ENCODE measurements at regions not wholly inside any gene's neighbourhood (a gene's known extent, or its start where the extent isn't known, plus 50 kb on each side); places are given as distances from the start of the nearest gene placed in this dataset.

- H3K4me2 ChIP-seq (ENCODE audit: insufficient read depth in 1 of 2, low read depth in 2 of 2, low read length in 2 of 2), result no peak overlapping the region
- no peak for TF ChIP-seq TAF7 (optimal IDR thresholded peaks at IDR 0.05; ENCODE audit: borderline replicate concordance, low read depth, low read length)
- TF ChIP-seq, protein P1, sequence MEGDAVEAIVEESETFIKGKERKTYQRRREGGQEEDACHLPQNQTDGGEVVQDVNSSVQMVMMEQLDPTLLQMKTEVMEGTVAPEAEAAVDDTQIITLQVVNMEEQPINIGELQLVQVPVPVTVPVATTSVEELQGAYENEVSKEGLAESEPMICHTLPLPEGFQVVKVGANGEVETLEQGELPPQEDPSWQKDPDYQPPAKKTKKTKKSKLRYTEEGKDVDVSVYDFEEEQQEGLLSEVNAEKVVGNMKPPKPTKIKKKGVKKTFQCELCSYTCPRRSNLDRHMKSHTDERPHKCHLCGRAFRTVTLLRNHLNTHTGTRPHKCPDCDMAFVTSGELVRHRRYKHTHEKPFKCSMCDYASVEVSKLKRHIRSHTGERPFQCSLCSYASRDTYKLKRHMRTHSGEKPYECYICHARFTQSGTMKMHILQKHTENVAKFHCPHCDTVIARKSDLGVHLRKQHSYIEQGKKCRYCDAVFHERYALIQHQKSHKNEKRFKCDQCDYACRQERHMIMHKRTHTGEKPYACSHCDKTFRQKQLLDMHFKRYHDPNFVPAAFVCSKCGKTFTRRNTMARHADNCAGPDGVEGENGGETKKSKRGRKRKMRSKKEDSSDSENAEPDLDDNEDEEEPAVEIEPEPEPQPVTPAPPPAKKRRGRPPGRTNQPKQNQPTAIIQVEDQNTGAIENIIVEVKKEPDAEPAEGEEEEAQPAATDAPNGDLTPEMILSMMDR (IDR thresholded peaks at IDR 0.05; ENCODE audit: control extremely low read depth in 1 of 3, insufficient read depth in 1 of 3, low read depth in 1 of 3, low read length in 3 of 3), result peak in 2 of 3 experiments; percentile 10 to 50; a peak in 2 of 4 replicates
- no peak for TF ChIP-seq MAFK (IDR thresholded peaks at IDR 0.05; ENCODE audit: low read depth, low read length)
- peak; percentile 66 to 70 for TF ChIP-seq RAD21 (IDR thresholded peaks at IDR 0.05 in 1 of 2, conservative IDR thresholded peaks at IDR 0.05 in 1 of 2; ENCODE audit: low read depth in 2 of 2, low read length in 2 of 2)
- no peak for TF ChIP-seq HDAC6 (IDR thresholded peaks at IDR 0.05; ENCODE audit: low read depth, low read length)
- no peak for TF ChIP-seq TBP (IDR thresholded peaks at IDR 0.05; ENCODE audit: low read depth, low read length)
- no peak for TF ChIP-seq FOSL1 (IDR thresholded peaks at IDR 0.05; ENCODE audit: insufficient read depth, low read depth, low read length)
- TF ChIP-seq GABPA (IDR thresholded peaks at IDR 0.05; ENCODE audit: borderline replicate concordance, insufficient read depth, low read length), result no peak
- TF ChIP-seq EZH2 (IDR thresholded peaks at IDR 0.05; ENCODE audit: low read depth, low read length, severe bottlenecking), result no peak
- no peak for TF ChIP-seq TAF1 (IDR thresholded peaks at IDR 0.05; ENCODE audit: low read depth, low read length)
- no peak overlapping the region for H2BK12ac ChIP-seq (ENCODE audit: low read depth, low read length)
- ChIA-PET CTCF (ENCODE audit: partially characterized antibody) (interaction anchor here (0.7 to 1.2 kb wide), 12 partner anchors 12 to 1071 kb away, joined by 3 to 4 read pairs (median 3); no protein-coding TSS in a partner anchor), POLR2A (ENCODE audit: partially characterized antibody) (no interaction called here)
- no peak overlapping the region for H2BK120ac ChIP-seq (replicated peaks; ENCODE audit: low read depth, low read length)
- H2BK5ac ChIP-seq (ENCODE audit: low read depth, low read length), result no peak overlapping the region
- no peaks in the 10 kb centered on the region for H3K36me3 ChIP-seq (ENCODE audit: control insufficient read depth in 2 of 4, insufficient read depth in 4 of 4, low read length in 3 of 4)
- H2AFZ ChIP-seq (ENCODE audit: low read length), result no peak overlapping the region
- no peak overlapping the region for H3K4ac ChIP-seq (replicated peaks; ENCODE audit: insufficient read length, low read depth, low read length)
- H2AK5ac ChIP-seq (ENCODE audit: low read depth, low read length), result no peak overlapping the region
- H3K23ac ChIP-seq (ENCODE audit: insufficient read length), result no peak overlapping the region
- H3K79me1 ChIP-seq (ENCODE audit: low read depth, low read length), result no peaks in the 10 kb centered on the region
- no peak overlapping the region for H3K9ac ChIP-seq (replicated peaks in 1 of 4; ENCODE audit: extremely low read depth in 1 of 4, low read depth in 3 of 4, low read length in 3 of 4)
- no peak overlapping the region for H4K5ac ChIP-seq (ENCODE audit: insufficient read length, low read depth, low read length)
- no peaks in the 10 kb centered on the region for H3K79me2 ChIP-seq (ENCODE audit: control insufficient read depth in 1 of 2, insufficient read depth in 2 of 2, low read length in 2 of 2)
- H2BK20ac ChIP-seq (ENCODE audit: low read length), result no peak overlapping the region
- no peak overlapping the region for H2BK15ac ChIP-seq (ENCODE audit: low read length)
- H4K8ac ChIP-seq (ENCODE audit: extremely low read depth, insufficient read depth, low read length), result no peak overlapping the region
- H4K20me1 ChIP-seq (replicated peaks in 1 of 2; ENCODE audit: control insufficient read depth in 1 of 2, insufficient read depth in 2 of 2, low read length in 2 of 2), result no peaks in the 10 kb centered on the region
- no peaks in the 10 kb centered on the region for H3K9me3 ChIP-seq (ENCODE audit: insufficient read depth in 2 of 2, low read depth in 1 of 2, low read length in 1 of 2)
- no peak overlapping the region for H3K56ac ChIP-seq (replicated peaks; ENCODE audit: insufficient read length, low read depth, low read length)
- H3K14ac ChIP-seq (ENCODE audit: insufficient read length), result no peak overlapping the region
- H3K18ac ChIP-seq (ENCODE audit: extremely low read depth, low read length), result no peak overlapping the region
- H3K4me1 ChIP-seq (replicated peaks in 1 of 4; ENCODE audit: control insufficient read depth in 3 of 4, insufficient read depth in 4 of 4, low read length in 3 of 4), result no peaks in the 10 kb centered on the region
- no peak for DNase-seq (ENCODE audit: low read depth in 1 of 2, low spot score in 2 of 2)
- no peaks in the 10 kb centered on the region for H3K23me2 ChIP-seq (ENCODE audit: low read depth, low read length)
- no peaks in the 10 kb centered on the region for H3K27me3 ChIP-seq (replicated peaks in 1 of 4; ENCODE audit: control insufficient read depth in 3 of 4, extremely low read depth in 1 of 4, insufficient read depth in 3 of 4, low read length in 3 of 4)
- peak; percentile 32 for FAIRE-seq
- H3K27ac ChIP-seq (ENCODE audit: low read depth, low read length), result no peak overlapping the region
- 11% methylated on average over 1 of the region's 1 CpG; no CpG with 5 or more reads in 1 of the 2 experiments for WGBS, 2 experiments (ENCODE audit: extremely low coverage in 1 of 2, insufficient coverage in 1 of 2, insufficient read length in 1 of 2, insufficient replicate concordance in 2 of 2, low coverage in 1 of 2, low lambda C conversion rate in 2 of 2, missing lambda C conversion rate in 1 of 2)
- H4K91ac ChIP-seq (replicated peaks; ENCODE audit: insufficient read length, low read length), result no peak overlapping the region
- H3K4me3 ChIP-seq (ENCODE audit: extremely low read depth in 1 of 4, insufficient read depth in 2 of 4, low read depth in 3 of 4, low read length in 4 of 4), result no peak overlapping the region
These were observed 1523.7 kb downstream of the ARAP2 start for GRCh38 chr4:34720571-34720970.
